Left lung (tissue), 4 donors: ENCODE measurements at regions not wholly inside any gene's neighbourhood (a gene's known extent, or its start where the extent isn't known, plus 50 kb on each side); places are given as distances from the start of the nearest gene placed in this dataset.
"Not testable (repeated sequence)": the region's sequence is repeated elsewhere in the genome, so short reads cannot be mapped to it uniquely, and the experiment has no call there.

Source experiments
- ATAC-seq: fragments of 200-7000 bp; cut with Tn5 transposase; one replicate; pipeline ENCODE4 v1.9.1; 2020; ENCODE audit warnings: moderate library complexity
- DNase-seq, 4 donors: peaks; one replicate each; pipeline ENCODE4 v3.0.0-alpha.2; 2013 to 2020
- H3K27ac ChIP-seq, 2 donors: fragments of 200-600 bp; sonication (generic) in 1 of 2; one replicate each; pipeline versions ENCODE4 v1.5.0 to v1.8.0; 2020 to 2021
- H3K27me3 ChIP-seq, 2 donors: fragments of 200-600 bp; sonication (generic) in 1 of 2; one replicate each; pipeline versions ENCODE4 v1.5.0 to v1.8.0; 2020 to 2021
- H3K36me3 ChIP-seq, 2 donors: fragments of 200-600 bp; sonication (generic) in 1 of 2; one replicate each; pipeline versions ENCODE4 v1.5.0 to v1.8.0; 2020 to 2021
- H3K4me1 ChIP-seq, 2 donors: fragments of 200-600 bp; one replicate each; pipeline ENCODE4 v1.8.0; 2021
- H3K4me3 ChIP-seq, 2 donors: fragments of 200-600 bp; sonication (generic) in 1 of 2; one replicate each; pipeline versions ENCODE4 v1.5.0 to v1.8.0; 2020 to 2021; ENCODE audit warnings: mild to moderate bottlenecking in 1 of 2
- H3K9me3 ChIP-seq, 2 donors: fragments of 200-600 bp; sonication (generic) in 1 of 2; one replicate each; pipeline versions ENCODE4 v1.5.0 to v1.8.0; 2020 to 2021
- intact Hi-C, 2 donors: fragments of 100-400 bp; cut with DNase I; formaldehyde crosslinking; loops; one replicate each; pipeline versions ENCODE4 v1.11.2 to v1.14.2; 2022
- TF ChIP-seq, protein P1 (sequence below), 2 donors: fragments of 200-600 bp; sonication (generic) in 1 of 2; IDR thresholded peaks; one replicate each; pipeline versions ENCODE4 v1.5.0 to v1.8.0; 2021; ENCODE audit warnings: antibody characterized with exemption in 2 of 2
- donor health status: DM: no; HTN: yes; CAD: no.
- donor health status: DM: no; HTN: no; CAD: no.

DNA sequence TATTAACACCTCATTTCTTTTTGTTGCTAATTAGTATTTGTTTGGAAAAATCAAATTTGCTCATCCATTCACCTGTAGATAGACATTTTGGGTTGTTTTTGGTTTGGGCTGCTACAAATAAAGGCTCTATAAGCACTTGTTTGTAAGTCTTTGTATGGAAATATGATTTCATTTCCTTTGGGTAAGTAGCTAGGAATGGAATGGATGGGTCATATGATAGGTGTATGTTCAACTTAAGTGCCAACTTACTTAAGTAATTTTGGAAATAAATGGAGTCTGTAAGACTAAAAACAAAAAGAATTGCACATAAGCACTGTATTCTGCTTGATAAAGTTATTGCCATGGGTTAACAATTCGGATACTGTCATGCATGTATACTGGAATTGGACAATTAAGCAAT, 157.7 kb upstream of the NAMPT start:
- Histone ChIP-seq H3K27me3 (no peaks in the 10 kb centered on the region), H3K4me1 (no peaks in the 10 kb centered on the region), H3K27ac (no peak overlapping the region), H3K9me3 (no peaks in the 10 kb centered on the region), H3K36me3 (no peaks in the 10 kb centered on the region), H3K4me3 (no peak overlapping the region)
- ATAC-seq (no peak), DNase-seq (no peak)
- TF ChIP-seq, protein P1, sequence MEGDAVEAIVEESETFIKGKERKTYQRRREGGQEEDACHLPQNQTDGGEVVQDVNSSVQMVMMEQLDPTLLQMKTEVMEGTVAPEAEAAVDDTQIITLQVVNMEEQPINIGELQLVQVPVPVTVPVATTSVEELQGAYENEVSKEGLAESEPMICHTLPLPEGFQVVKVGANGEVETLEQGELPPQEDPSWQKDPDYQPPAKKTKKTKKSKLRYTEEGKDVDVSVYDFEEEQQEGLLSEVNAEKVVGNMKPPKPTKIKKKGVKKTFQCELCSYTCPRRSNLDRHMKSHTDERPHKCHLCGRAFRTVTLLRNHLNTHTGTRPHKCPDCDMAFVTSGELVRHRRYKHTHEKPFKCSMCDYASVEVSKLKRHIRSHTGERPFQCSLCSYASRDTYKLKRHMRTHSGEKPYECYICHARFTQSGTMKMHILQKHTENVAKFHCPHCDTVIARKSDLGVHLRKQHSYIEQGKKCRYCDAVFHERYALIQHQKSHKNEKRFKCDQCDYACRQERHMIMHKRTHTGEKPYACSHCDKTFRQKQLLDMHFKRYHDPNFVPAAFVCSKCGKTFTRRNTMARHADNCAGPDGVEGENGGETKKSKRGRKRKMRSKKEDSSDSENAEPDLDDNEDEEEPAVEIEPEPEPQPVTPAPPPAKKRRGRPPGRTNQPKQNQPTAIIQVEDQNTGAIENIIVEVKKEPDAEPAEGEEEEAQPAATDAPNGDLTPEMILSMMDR (IDR thresholded peaks at IDR 0.05) = no peak
- intact Hi-C loops = no loop called here

GRCh38 chr7:106441343-106441742, 156.6 kb upstream of the NAMPT start:
- ATAC-seq, H3K4me1 ChIP-seq, H3K36me3 ChIP-seq, H3K4me3 ChIP-seq, intact Hi-C loops, H3K27ac ChIP-seq, H3K27me3 ChIP-seq, H3K9me3 ChIP-seq, DNase-seq: not testable (repeated sequence)

DNA sequence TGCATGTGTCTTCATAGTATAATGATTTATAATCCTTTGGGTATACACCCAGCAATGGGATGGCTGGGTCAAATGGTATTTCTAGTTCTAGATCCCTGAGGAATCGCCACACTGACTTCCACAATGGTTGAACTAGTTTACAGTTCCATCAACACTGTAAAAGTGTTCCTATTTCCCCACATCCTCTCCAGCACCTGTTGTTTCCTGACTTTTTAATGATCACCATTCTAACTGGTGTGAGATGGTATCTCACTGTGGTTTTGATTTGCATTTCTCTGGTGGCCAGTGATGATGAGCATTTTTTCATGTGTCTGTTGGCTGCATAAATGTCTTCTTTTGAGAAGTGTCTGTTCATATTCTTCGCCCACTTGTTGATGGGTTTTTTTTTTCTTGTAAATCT, 152.2 kb upstream of the NAMPT start:
- H3K36me3 ChIP-seq, H3K9me3 ChIP-seq, intact Hi-C loops, DNase-seq, H3K27ac ChIP-seq, H3K4me1 ChIP-seq, ATAC-seq, H3K27me3 ChIP-seq, H3K4me3 ChIP-seq: not testable (repeated sequence)

DNA sequence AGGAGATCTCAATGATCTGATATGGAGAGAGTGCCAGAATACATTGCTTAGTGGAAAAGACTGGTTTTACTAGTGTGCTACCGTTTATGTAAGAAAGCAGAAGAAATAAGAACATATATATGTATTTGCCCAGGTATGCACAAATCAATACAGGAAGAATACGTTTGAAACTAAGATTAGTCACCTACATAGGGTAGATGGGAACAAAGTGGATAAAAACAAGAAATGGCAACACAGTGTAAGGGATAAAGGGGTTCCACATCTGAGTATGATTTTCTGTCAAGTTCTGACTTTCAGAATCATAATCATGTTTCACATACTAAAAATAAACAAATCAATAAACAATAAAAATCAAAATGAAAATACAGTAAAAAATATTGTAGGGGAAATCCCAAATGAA, 148.6 kb upstream of the NAMPT start:
- no peak overlapping the region for H3K27ac ChIP-seq
- no peak for DNase-seq
- TF ChIP-seq, protein P1 (IDR thresholded peaks at IDR 0.05) = no peak
- intact Hi-C loops = no loop called here
- H3K4me3 ChIP-seq = no peak overlapping the region
- no peaks in the 10 kb centered on the region for H3K36me3 ChIP-seq
- H3K4me1 ChIP-seq = peaks cover 0 to 5% of the 10 kb centered on the region in 2 donors
- no peak for ATAC-seq
- no peaks in the 10 kb centered on the region for H3K27me3 ChIP-seq
- no peaks in the 10 kb centered on the region for H3K9me3 ChIP-seq

- Histone ChIP-seq H3K27me3 (no peaks in the 10 kb centered on the region), H3K9me3 (no peaks in the 10 kb centered on the region), H3K27ac (no peak overlapping the region), H3K4me3 (no peak overlapping the region), H3K36me3 (no peaks in the 10 kb centered on the region), H3K4me1 (peaks cover under 1 to 24% of the 10 kb centered on the region in 2 donors)
- no peak for ATAC-seq
- TF ChIP-seq, protein P1 (IDR thresholded peaks at IDR 0.05) = no peak
- no peak for DNase-seq
- intact Hi-C loops = no loop called here
Observed at GRCh38 chr7:106430535-106431455, 146.0 kb upstream of the NAMPT start.

DNA sequence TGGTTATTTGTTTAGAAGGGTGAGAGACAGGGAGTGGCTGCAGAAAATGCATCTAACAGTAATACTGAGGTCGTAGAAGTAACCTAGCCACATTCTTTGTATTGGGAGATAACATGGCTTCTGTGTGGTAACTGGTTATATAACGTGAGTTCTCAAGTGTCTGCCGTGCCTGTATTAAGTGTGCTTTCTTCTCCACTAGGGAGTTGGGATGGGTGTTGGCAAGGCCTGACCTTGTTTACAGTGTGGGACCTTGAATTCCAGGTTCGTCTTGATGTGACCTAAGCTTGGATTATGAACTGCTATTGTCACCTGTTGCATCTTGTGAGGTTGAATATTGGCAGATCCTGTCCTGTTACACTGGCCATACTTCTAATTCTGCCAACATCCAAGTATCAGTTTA, 145.3 kb upstream of the NAMPT start:
- peak; percentile 56 for ATAC-seq
- no peak overlapping the region for H3K27ac ChIP-seq
- TF ChIP-seq, protein P1 (IDR thresholded peaks at IDR 0.05) = no peak

More for the DNA sequence above, 145.3 kb upstream of the NAMPT start:
- no peak overlapping the region for H3K4me3 ChIP-seq
- DNase-seq = no peak
- peaks cover 8 to 31% of the 10 kb centered on the region in 2 donors for H3K4me1 ChIP-seq
- H3K9me3 ChIP-seq = no peaks in the 10 kb centered on the region
- H3K36me3 ChIP-seq = no peaks in the 10 kb centered on the region
- intact Hi-C loops = no loop called here
- H3K27me3 ChIP-seq = no peaks in the 10 kb centered on the region
